Suprapubic skin (tissue), 4 donors: ENCODE measurements at regions not wholly inside any gene's neighbourhood (a gene's known extent, or its start where the extent isn't known, plus 50 kb on each side); places are given as distances from the start of the nearest gene placed in this dataset.
"Not testable (repeated sequence)": the region's sequence is repeated elsewhere in the genome, so short reads cannot be mapped to it uniquely, and the experiment has no call there.

ENCODE experiments used
- DNase-seq, 2 donors: peaks; one replicate each; pipeline ENCODE4 v3.0.0-alpha.2; 2019; ENCODE audit warnings: low spot score in 2 of 2
- H3K27ac ChIP-seq: fragments of 200-600 bp; sonication (generic); one replicate; pipeline ENCODE4 v1.5.1; 2019
- H3K27me3 ChIP-seq: fragments of 200-600 bp; sonication (generic); one replicate; pipeline ENCODE4 v1.5.1; 2019
- H3K36me3 ChIP-seq: fragments of 200-600 bp; sonication (generic); one replicate; pipeline ENCODE4 v1.5.1; 2019
- H3K4me1 ChIP-seq: fragments of 200-600 bp; sonication (generic); one replicate; pipeline ENCODE4 v1.5.1; 2019
- H3K4me3 ChIP-seq: fragments of 200-600 bp; sonication (generic); one replicate; pipeline ENCODE4 v1.5.1; 2019; ENCODE audit warnings: mild to moderate bottlenecking
- H3K9me3 ChIP-seq: fragments of 200-600 bp; sonication (generic); one replicate; pipeline ENCODE4 v1.5.1; 2019
- CTCF ChIP-seq, 2 donors: fragments of 200-600 bp in 1 of 2; fragments of 450-650 bp in 1 of 2; sonication (generic) in 1 of 2; IDR thresholded peaks; one replicate each; pipeline ENCODE4 v1.5.1; 2016 to 2019; ENCODE audit warnings: antibody characterized with exemption in 2 of 2, mild to moderate bottlenecking in 1 of 2, moderate library complexity in 1 of 2
- EP300 ChIP-seq: sonication (generic); formaldehyde crosslinking; IDR thresholded peaks from one replicate; pipeline ENCODE4 v1.6.1; 2017; ENCODE audit warnings: antibody characterized with exemption
- POLR2A ChIP-seq, 2 donors: fragments of 450-650 bp; IDR thresholded peaks; one replicate each; pipeline ENCODE4 v1.6.1; 2017; ENCODE audit warnings: antibody characterized with exemption in 2 of 2, mild to moderate bottlenecking in 2 of 2, moderate library complexity in 2 of 2
- POLR2AphosphoS5 ChIP-seq, 3 donors: sonication (generic); formaldehyde crosslinking; IDR thresholded peaks; one replicate each; pipeline ENCODE4 v1.6.1; 2017; ENCODE audit warnings: antibody characterized with exemption in 3 of 3
- WGBS: methylation state at CpG from one replicate; pipeline ENCODE4 v1.1.5; 2018; 5-methylcytosine and 5-hydroxymethylcytosine counted together

- H3K4me3 ChIP-seq = no peak overlapping the region
- no peaks in the 10 kb centered on the region for H3K36me3 ChIP-seq
- TF ChIP-seq POLR2A (IDR thresholded peaks at IDR 0.05) (no peak), CTCF (IDR thresholded peaks at IDR 0.05) (no peak), EP300 (no peak), POLR2AphosphoS5 (IDR thresholded peaks at IDR 0.05) (no peak)
- H3K27me3 ChIP-seq = no peaks in the 10 kb centered on the region
- peaks cover 3% of the 10 kb centered on the region for H3K4me1 ChIP-seq
- no peak overlapping the region for H3K27ac ChIP-seq
- DNase-seq = no peak
- WGBS = 0% methylated on average over 1 of the region's 1 CpG
- no peaks in the 10 kb centered on the region for H3K9me3 ChIP-seq
Observed at GRCh38 chr2:88933980-88934379, 242.5 kb downstream of the RPIA start.

- H3K9me3 ChIP-seq, H3K27me3 ChIP-seq, H3K4me3 ChIP-seq, DNase-seq, H3K27ac ChIP-seq, H3K4me1 ChIP-seq, H3K36me3 ChIP-seq: not testable (repeated sequence)
- 56% methylated on average over 2 of the region's 2 CpGs for WGBS
- TF ChIP-seq CTCF (IDR thresholded peaks at IDR 0.05) = peak in 1 of 2 donors; percentile 22
Observed at GRCh38 chr2:88941178-88941577, 249.7 kb downstream of the RPIA start.

GRCh38 chr2:88942798-88943197, 251.3 kb downstream of the RPIA start:
- 62% methylated on average over 2 of the region's 2 CpGs for whole genome bisulfite sequencing
- Histone ChIP-seq H3K27me3 (no peaks in the 10 kb centered on the region), H3K9me3 (no peaks in the 10 kb centered on the region), H3K36me3 (no peaks in the 10 kb centered on the region), H3K4me3 (no peak overlapping the region), H3K27ac (no peak overlapping the region), H3K4me1 (no peaks in the 10 kb centered on the region)
- no peak for DNase-seq
- TF ChIP-seq POLR2AphosphoS5 (IDR thresholded peaks at IDR 0.05) (no peak), POLR2A (IDR thresholded peaks at IDR 0.05) (no peak), EP300 (no peak), CTCF (IDR thresholded peaks at IDR 0.05) (no peak)

- H3K4me3 ChIP-seq = no peak overlapping the region
- DNase-seq = no peak
- H3K4me1 ChIP-seq = no peaks in the 10 kb centered on the region
- no peak overlapping the region for H3K27ac ChIP-seq
- H3K9me3 ChIP-seq = no peaks in the 10 kb centered on the region
- H3K27me3 ChIP-seq = no peaks in the 10 kb centered on the region
- H3K36me3 ChIP-seq = no peaks in the 10 kb centered on the region
- no peak for TF ChIP-seq CTCF (IDR thresholded peaks at IDR 0.05)
- no peak for TF ChIP-seq POLR2AphosphoS5 (IDR thresholded peaks at IDR 0.05)
- TF ChIP-seq POLR2A (IDR thresholded peaks at IDR 0.05) = no peak
- TF ChIP-seq EP300 = no peak
Observed at GRCh38 chr2:88949336-88949735, 257.9 kb downstream of the RPIA start.

GRCh38 chr2:88950010-88950409, 258.5 kb downstream of the RPIA start:
- H3K9me3 ChIP-seq = no peaks in the 10 kb centered on the region
- H3K4me3 ChIP-seq = no peak overlapping the region
- H3K36me3 ChIP-seq = no peaks in the 10 kb centered on the region
- peaks cover 4% of the 10 kb centered on the region for H3K27me3 ChIP-seq
- 60% methylated on average over 2 of the region's 2 CpGs for WGBS
- no peak for TF ChIP-seq POLR2AphosphoS5 (IDR thresholded peaks at IDR 0.05)
- TF ChIP-seq POLR2A (IDR thresholded peaks at IDR 0.05) = no peak
- TF ChIP-seq CTCF (IDR thresholded peaks at IDR 0.05) = no peak
- no peak for TF ChIP-seq EP300
- no peak for DNase-seq
- no peaks in the 10 kb centered on the region for H3K4me1 ChIP-seq
- H3K27ac ChIP-seq = no peak overlapping the region
